OCI-LY3 (cell line): ENCODE measurements at regions not wholly inside any gene's neighbourhood (a gene's known extent, or its start where the extent isn't known, plus 50 kb on each side); places are given as distances from the start of the nearest gene placed in this dataset.

Experiments
- H2AFZ ChIP-seq: fragments of 200-600, 300-600 bp; shearing (Covaris generic); 2 replicates; pipeline ENCODE4 v1.6.0; 2014; ENCODE audit warnings: antibody characterized with exemption, low read depth, low read length
- H3K27ac ChIP-seq: fragments of 200-600, 300-600 bp; sonication (generic); 2 replicates; pipeline ENCODE4 v1.5.1; 2014; ENCODE audit warnings: mild to moderate bottlenecking, low read length, moderate library complexity, mixed read lengths
- H3K27me3 ChIP-seq: fragments of 200-600, 300-600 bp; sonication (generic); 2 replicates; pipeline ENCODE4 v1.6.1; 2014; ENCODE audit warnings: low read depth, low read length, mixed read lengths
- H3K36me3 ChIP-seq: fragments of 200-600, 300-600 bp; sonication (generic); replicated peaks from 2 replicates; pipeline ENCODE3; 2014; ENCODE audit warnings: low read depth, low read length, mixed read lengths
- H3K4me1 ChIP-seq: fragments of 300-600, 200-600 bp; sonication (generic); 2 replicates; pipeline ENCODE4 v1.6.1; 2014; ENCODE audit warnings: low read length, mixed read lengths
- H3K4me2 ChIP-seq: fragments of 200-600, 300-600 bp; sonication (generic); 2 replicates; pipeline ENCODE4 v1.6.1; 2014; ENCODE audit warnings: low read length, mixed read lengths
- H3K4me3 ChIP-seq: fragments of 300-600, 200-600 bp; sonication (generic); 2 replicates; pipeline ENCODE4 v1.5.1; 2014; ENCODE audit warnings: antibody characterized with exemption, mild to moderate bottlenecking, low read length, moderate library complexity
- H3K79me2 ChIP-seq: fragments of 300-600, 200-600 bp; shearing (Covaris generic); 2 replicates; pipeline ENCODE4 v1.6.1; 2014; ENCODE audit warnings: mild to moderate bottlenecking, low read length, mixed read lengths
- H3K9ac ChIP-seq: fragments of 300-600, 200-600 bp; shearing (Covaris generic); 2 replicates; pipeline ENCODE4 v1.6.0; 2014; ENCODE audit warnings: mild to moderate bottlenecking, low read length, moderate library complexity
- H3K9me3 ChIP-seq: fragments of 200-600, 300-600 bp; shearing (Covaris generic); 2 replicates; pipeline ENCODE4 v1.6.1; 2014; ENCODE audit warnings: low read length, mixed read lengths; ENCODE audit not compliant: insufficient read depth
- H4K20me1 ChIP-seq: fragments of 200-600, 300-600 bp; sonication (generic); 2 replicates; pipeline ENCODE4 v1.6.1; 2016; ENCODE audit warnings: low read length, mixed read lengths; ENCODE audit not compliant: insufficient read depth
- EZH2phosphoT487 ChIP-seq: fragments of 200-600 bp; shearing (Covaris generic); IDR thresholded peaks from 2 replicates; pipeline ENCODE4 v1.6.1; 2018; ENCODE audit warnings: antibody characterized with exemption, mixed run types, low read depth
- TF ChIP-seq, protein P1 (sequence below): fragments of 200-600, 300-600 bp; sonication (generic); IDR thresholded peaks from 2 replicates; pipeline ENCODE4 v1.5.1; 2014; ENCODE audit warnings: antibody characterized with exemption, low read length, low read depth

DNA sequence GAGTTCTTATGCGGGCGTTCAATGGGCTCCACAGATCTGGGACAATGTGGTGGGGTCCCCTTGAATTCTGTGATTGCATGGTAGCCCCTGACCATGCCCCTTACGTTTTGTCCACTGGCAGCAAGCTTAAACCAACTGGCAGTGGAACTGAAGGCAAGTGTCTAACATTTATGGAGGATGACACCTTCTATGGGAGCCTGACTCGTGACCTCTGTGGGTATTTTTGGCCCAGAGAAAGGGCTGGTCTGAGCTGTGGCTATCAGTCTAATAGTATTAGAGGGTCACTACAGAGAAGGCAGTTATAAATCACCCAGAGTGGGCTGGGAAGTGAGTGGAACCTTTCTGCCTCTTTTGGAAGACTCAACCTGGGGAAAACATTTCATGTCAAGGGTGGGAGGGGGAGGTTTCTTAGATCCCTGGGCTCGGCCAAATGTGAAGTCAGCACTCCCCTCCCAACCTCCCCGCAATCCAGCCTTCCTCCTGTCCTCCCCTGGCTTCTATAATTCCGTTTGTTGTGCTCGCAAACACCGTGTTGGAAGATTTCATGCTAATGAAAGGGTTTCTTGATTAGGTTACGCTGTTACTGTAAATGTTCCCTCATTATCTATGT, 322.7 kb downstream of the RPS24 start:
- Histone ChIP-seq H3K79me2 (no peaks in the 10 kb centered on the region), H3K4me3 (no peak overlapping the region), H3K4me2 (no peak overlapping the region), H3K4me1 (no peaks in the 10 kb centered on the region), H2AFZ (no peak overlapping the region), H3K36me3 (no peaks in the 10 kb centered on the region), H3K9me3 (no peaks in the 10 kb centered on the region), H3K9ac (no peak overlapping the region), H3K27me3 (0 out of 2 replicates have a peak, but pooled peaks cover 3% of the 10 kb centered on the region), H4K20me1 (no peaks in the 10 kb centered on the region), H3K27ac (no peak overlapping the region)
- no peak for TF ChIP-seq EZH2phosphoT487
- TF ChIP-seq, protein P1, sequence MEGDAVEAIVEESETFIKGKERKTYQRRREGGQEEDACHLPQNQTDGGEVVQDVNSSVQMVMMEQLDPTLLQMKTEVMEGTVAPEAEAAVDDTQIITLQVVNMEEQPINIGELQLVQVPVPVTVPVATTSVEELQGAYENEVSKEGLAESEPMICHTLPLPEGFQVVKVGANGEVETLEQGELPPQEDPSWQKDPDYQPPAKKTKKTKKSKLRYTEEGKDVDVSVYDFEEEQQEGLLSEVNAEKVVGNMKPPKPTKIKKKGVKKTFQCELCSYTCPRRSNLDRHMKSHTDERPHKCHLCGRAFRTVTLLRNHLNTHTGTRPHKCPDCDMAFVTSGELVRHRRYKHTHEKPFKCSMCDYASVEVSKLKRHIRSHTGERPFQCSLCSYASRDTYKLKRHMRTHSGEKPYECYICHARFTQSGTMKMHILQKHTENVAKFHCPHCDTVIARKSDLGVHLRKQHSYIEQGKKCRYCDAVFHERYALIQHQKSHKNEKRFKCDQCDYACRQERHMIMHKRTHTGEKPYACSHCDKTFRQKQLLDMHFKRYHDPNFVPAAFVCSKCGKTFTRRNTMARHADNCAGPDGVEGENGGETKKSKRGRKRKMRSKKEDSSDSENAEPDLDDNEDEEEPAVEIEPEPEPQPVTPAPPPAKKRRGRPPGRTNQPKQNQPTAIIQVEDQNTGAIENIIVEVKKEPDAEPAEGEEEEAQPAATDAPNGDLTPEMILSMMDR, result no peak

DNA sequence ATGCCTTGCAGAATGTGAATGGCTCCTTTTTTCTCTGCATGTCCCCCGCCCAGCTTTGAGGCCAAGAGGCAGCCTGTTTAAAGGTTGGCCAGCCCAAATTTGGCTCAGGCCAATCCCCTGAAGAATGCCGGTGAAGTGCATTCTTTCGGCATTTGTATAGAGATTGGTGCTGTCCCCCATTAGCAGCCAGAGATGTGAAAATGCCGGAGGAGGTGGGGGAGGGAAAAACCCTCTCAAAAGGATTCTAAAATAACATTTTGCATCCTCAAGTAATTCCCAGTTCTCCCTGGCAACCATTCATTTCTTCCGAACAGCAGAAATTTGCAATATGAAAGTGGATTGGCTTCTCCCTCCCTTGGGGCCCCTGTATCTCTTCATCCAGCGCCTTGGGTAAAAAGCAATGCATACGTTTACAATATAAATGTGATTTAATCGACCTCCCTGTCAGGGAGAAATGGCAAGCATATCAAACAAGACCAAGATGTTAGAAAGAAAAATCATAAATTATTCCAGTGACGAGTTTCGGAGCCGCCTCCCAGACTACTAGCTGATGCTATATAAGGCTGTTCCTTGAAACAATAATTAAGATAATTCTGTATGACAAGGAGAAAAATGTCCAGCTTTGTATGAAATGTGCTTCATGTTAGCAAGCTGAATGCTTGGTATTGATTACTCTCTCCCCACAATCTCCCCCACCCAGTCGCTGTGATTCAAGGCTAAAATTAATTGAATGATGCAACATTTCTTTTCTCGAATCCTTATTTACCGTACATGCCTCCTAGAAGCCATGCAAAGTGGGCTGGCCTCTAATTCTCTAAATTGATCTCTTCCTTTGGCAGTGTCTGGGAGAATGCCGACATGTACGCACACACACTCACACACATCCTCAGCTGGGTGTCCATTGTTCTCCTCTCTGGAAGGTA, 323.7 kb downstream of the RPS24 start:
- TF ChIP-seq EZH2phosphoT487, result no peak
- TF ChIP-seq, protein P1, result no peak
- Histone ChIP-seq H3K4me3 (no peak overlapping the region), H3K27ac (no peak overlapping the region), H2AFZ (no peak overlapping the region), H3K4me2 (no peak overlapping the region), H3K4me1 (no peaks in the 10 kb centered on the region), H3K79me2 (no peaks in the 10 kb centered on the region), H3K36me3 (no peaks in the 10 kb centered on the region), H3K9ac (no peak overlapping the region), H3K27me3 (0 out of 2 replicates have a peak, but pooled peaks cover 3% of the 10 kb centered on the region), H4K20me1 (no peaks in the 10 kb centered on the region), H3K9me3 (no peaks in the 10 kb centered on the region)

DNA sequence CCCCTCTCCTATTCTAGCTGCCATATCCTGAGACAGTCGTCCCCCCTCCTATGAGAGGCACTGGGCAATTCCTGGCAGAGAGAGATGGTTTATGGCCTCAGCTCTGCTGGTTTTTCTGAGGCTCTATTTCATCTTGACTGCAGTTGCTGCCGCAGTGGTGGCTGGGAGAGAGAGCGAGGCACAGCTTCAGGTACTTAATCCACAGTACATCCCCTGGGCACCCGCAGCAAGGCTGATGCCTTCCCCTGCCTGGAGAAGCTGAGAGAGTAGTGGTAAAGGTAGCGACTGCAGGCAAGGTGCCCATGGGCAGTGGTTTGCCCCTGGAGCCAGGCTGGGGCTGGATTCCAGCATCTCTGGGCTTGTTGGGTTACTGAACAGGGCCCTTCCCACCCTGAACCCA, 324.7 kb downstream of the RPS24 start:
- H3K9ac ChIP-seq, result no peak overlapping the region
- TF ChIP-seq EZH2phosphoT487, result no peak
- TF ChIP-seq, protein P1, result no peak
- no peaks in the 10 kb centered on the region for H3K79me2 ChIP-seq
- no peak overlapping the region for H3K4me3 ChIP-seq
- H3K27ac ChIP-seq, result no peak overlapping the region
- H4K20me1 ChIP-seq, result no peaks in the 10 kb centered on the region
- H3K4me1 ChIP-seq, result no peaks in the 10 kb centered on the region
- no peaks in the 10 kb centered on the region for H3K36me3 ChIP-seq
- H3K4me2 ChIP-seq, result no peak overlapping the region
- H3K9me3 ChIP-seq, result no peaks in the 10 kb centered on the region
- H2AFZ ChIP-seq, result no peak overlapping the region
- 0 out of 2 replicates have a peak, but pooled peaks cover 3% of the 10 kb centered on the region for H3K27me3 ChIP-seq

DNA sequence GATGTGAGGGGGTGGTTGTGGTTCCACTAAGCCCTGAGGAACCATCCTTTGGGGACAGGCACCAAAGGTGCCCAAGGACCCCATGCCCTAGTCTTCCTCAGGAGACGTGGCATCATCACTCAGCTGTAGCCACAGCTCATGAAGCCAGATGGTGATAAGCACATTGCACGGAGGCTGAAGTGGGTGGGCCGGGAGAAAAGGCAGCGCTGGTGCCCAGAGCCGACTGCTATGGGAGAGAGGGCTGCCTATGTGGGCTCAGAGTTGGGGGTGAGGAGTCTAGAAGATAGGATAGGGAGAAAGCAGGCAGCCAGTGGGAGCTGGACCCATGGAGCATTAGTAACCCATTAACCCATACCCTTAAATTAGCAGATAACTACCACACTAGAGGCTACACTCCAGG, 325.3 kb downstream of the RPS24 start:
- no peak for TF ChIP-seq EZH2phosphoT487
- TF ChIP-seq, protein P1, result no peak
- no peak overlapping the region for H3K9ac ChIP-seq
- no peak overlapping the region for H3K27ac ChIP-seq
- no peaks in the 10 kb centered on the region for H4K20me1 ChIP-seq
- H3K4me3 ChIP-seq, result no peak overlapping the region
- no peaks in the 10 kb centered on the region for H3K4me1 ChIP-seq
- H3K4me2 ChIP-seq, result no peak overlapping the region
- H3K79me2 ChIP-seq, result no peaks in the 10 kb centered on the region
- H3K27me3 ChIP-seq, result 0 out of 2 replicates have a peak, but pooled peaks cover 3% of the 10 kb centered on the region
- no peaks in the 10 kb centered on the region for H3K9me3 ChIP-seq
- H2AFZ ChIP-seq, result no peak overlapping the region
- H3K36me3 ChIP-seq, result no peaks in the 10 kb centered on the region
